ENCODE measurements at regions not wholly inside any gene's neighbourhood (a gene's known extent, or its start where the extent isn't known, plus 50 kb on each side); places are given as distances from the start of the nearest gene placed in this dataset.

- H3K27me3 Mint-ChIP-seq (ENCODE audit: low read depth), result no peaks in the 10 kb centered on the region
- peak overlapping the region; percentile 76 for H3K4me3 Mint-ChIP-seq
- peaks cover 15% of the 10 kb centered on the region for H3K9me3 Mint-ChIP-seq
- H3K27ac Mint-ChIP-seq, result peak overlapping the region; percentile 88
- H3K4me1 Mint-ChIP-seq (ENCODE audit: low read depth), result peaks cover 27% of the 10 kb centered on the region
- H3K36me3 Mint-ChIP-seq (ENCODE audit: low read depth), result peaks cover 15% of the 10 kb centered on the region
Measured at GRCh38 chr13:74027161-74027779, 106.9 kb downstream of the KLF12 start.

- H3K4me1 Mint-ChIP-seq (ENCODE audit: low read depth), result peaks cover 27% of the 10 kb centered on the region
Measured at GRCh38 chr13:74026753-74027152, 107.5 kb downstream of the KLF12 start.

GRCh38 chr13:74025369-74025768 lies 108.8 kb downstream of the KLF12 start:
- peaks cover 27% of the 10 kb centered on the region for H3K4me1 Mint-ChIP-seq (ENCODE audit: low read depth)
- no peak overlapping the region for H3K27ac Mint-ChIP-seq

More at GRCh38 chr13:74026753-74027152, 107.5 kb downstream of the KLF12 start:
- Mint-ChIP-seq H3K27me3 (ENCODE audit: low read depth) (no peaks in the 10 kb centered on the region), H3K4me3 (peak overlapping the region; percentile 76), H3K36me3 (ENCODE audit: low read depth) (peaks cover 18% of the 10 kb centered on the region), H3K27ac (peak overlapping the region; percentile 88), H3K9me3 (peaks cover 19% of the 10 kb centered on the region)

GRCh38 chr13:74024856-74025255 lies 109.3 kb downstream of the KLF12 start:
- peaks cover 28% of the 10 kb centered on the region for H3K4me1 Mint-ChIP-seq (ENCODE audit: low read depth)
- H3K36me3 Mint-ChIP-seq (ENCODE audit: low read depth), result peaks cover 22% of the 10 kb centered on the region
- H3K27me3 Mint-ChIP-seq (ENCODE audit: low read depth), result no peaks in the 10 kb centered on the region
- no peak overlapping the region for H3K27ac Mint-ChIP-seq
- peaks cover 22% of the 10 kb centered on the region for H3K9me3 Mint-ChIP-seq
- H3K4me3 Mint-ChIP-seq, result no peak overlapping the region

More at GRCh38 chr13:74025369-74025768, 108.8 kb downstream of the KLF12 start:
- peaks cover 20% of the 10 kb centered on the region for H3K9me3 Mint-ChIP-seq
- peaks cover 18% of the 10 kb centered on the region for H3K36me3 Mint-ChIP-seq (ENCODE audit: low read depth)
- H3K4me3 Mint-ChIP-seq, result no peak overlapping the region
- H3K27me3 Mint-ChIP-seq (ENCODE audit: low read depth), result no peaks in the 10 kb centered on the region

GRCh38 chr13:74024314-74024713 lies 109.9 kb downstream of the KLF12 start:
- Mint-ChIP-seq H3K9me3 (peaks cover 22% of the 10 kb centered on the region), H3K4me1 (ENCODE audit: low read depth) (peaks cover 28% of the 10 kb centered on the region), H3K27ac (no peak overlapping the region), H3K4me3 (no peak overlapping the region), H3K27me3 (ENCODE audit: low read depth) (no peaks in the 10 kb centered on the region), H3K36me3 (ENCODE audit: low read depth) (peaks cover 22% of the 10 kb centered on the region)

- Mint-ChIP-seq H3K4me3 (no peak overlapping the region), H3K27me3 (ENCODE audit: low read depth) (no peaks in the 10 kb centered on the region), H3K27ac (no peak overlapping the region), H3K36me3 (ENCODE audit: low read depth) (peaks cover 22% of the 10 kb centered on the region), H3K4me1 (ENCODE audit: low read depth) (peaks cover 28% of the 10 kb centered on the region), H3K9me3 (peaks cover 22% of the 10 kb centered on the region)
Measured at GRCh38 chr13:74023484-74023883, 110.7 kb downstream of the KLF12 start.

- H3K27me3 Mint-ChIP-seq (ENCODE audit: low read depth), result no peaks in the 10 kb centered on the region
- peaks cover 22% of the 10 kb centered on the region for H3K9me3 Mint-ChIP-seq
- peaks cover 14% of the 10 kb centered on the region for H3K4me1 Mint-ChIP-seq (ENCODE audit: low read depth)
- H3K27ac Mint-ChIP-seq, result no peak overlapping the region
- peaks cover 22% of the 10 kb centered on the region for H3K36me3 Mint-ChIP-seq (ENCODE audit: low read depth)
- H3K4me3 Mint-ChIP-seq, result no peak overlapping the region
Measured at GRCh38 chr13:74021505-74021904, 112.7 kb downstream of the KLF12 start.

GRCh38 chr13:74018062-74018431 lies 116.2 kb downstream of the KLF12 start:
- Mint-ChIP-seq H3K36me3 (ENCODE audit: low read depth) (peaks cover 15% of the 10 kb centered on the region), H3K27me3 (ENCODE audit: low read depth) (no peaks in the 10 kb centered on the region), H3K9me3 (peaks cover 16% of the 10 kb centered on the region), H3K4me3 (no peak overlapping the region), H3K27ac (no peak overlapping the region), H3K4me1 (ENCODE audit: low read depth) (peaks cover 2% of the 10 kb centered on the region)

GRCh38 chr13:74017301-74018061 lies 116.7 kb downstream of the KLF12 start:
- Mint-ChIP-seq H3K4me3 (no peak overlapping the region), H3K27ac (no peak overlapping the region), H3K9me3 (peaks cover 10% of the 10 kb centered on the region), H3K36me3 (ENCODE audit: low read depth) (peaks cover 9% of the 10 kb centered on the region), H3K4me1 (ENCODE audit: low read depth) (peaks cover 2% of the 10 kb centered on the region), H3K27me3 (ENCODE audit: low read depth) (no peaks in the 10 kb centered on the region)

- peaks cover 1% of the 10 kb centered on the region for H3K36me3 Mint-ChIP-seq (ENCODE audit: low read depth)
- no peak overlapping the region for H3K4me3 Mint-ChIP-seq
- H3K27ac Mint-ChIP-seq, result no peak overlapping the region
- peaks cover 3% of the 10 kb centered on the region for H3K4me1 Mint-ChIP-seq (ENCODE audit: low read depth)
- peaks cover under 1% of the 10 kb centered on the region for H3K9me3 Mint-ChIP-seq
- H3K27me3 Mint-ChIP-seq (ENCODE audit: low read depth), result no peaks in the 10 kb centered on the region
Measured at GRCh38 chr13:74015137-74015536, 119.1 kb downstream of the KLF12 start.

GRCh38 chr13:74009100-74009668 lies 125.0 kb downstream of the KLF12 start:
- Mint-ChIP-seq H3K4me1 (ENCODE audit: low read depth) (peaks cover 11% of the 10 kb centered on the region), H3K27ac (no peak overlapping the region), H3K36me3 (ENCODE audit: low read depth) (peaks cover 1% of the 10 kb centered on the region), H3K9me3 (no peaks in the 10 kb centered on the region), H3K27me3 (ENCODE audit: low read depth) (no peaks in the 10 kb centered on the region), H3K4me3 (no peak overlapping the region)

- H3K9me3 Mint-ChIP-seq, result no peaks in the 10 kb centered on the region
- peaks cover 13% of the 10 kb centered on the region for H3K4me1 Mint-ChIP-seq (ENCODE audit: low read depth)
- H3K27me3 Mint-ChIP-seq (ENCODE audit: low read depth), result no peaks in the 10 kb centered on the region
- H3K4me3 Mint-ChIP-seq, result no peak overlapping the region
- H3K36me3 Mint-ChIP-seq (ENCODE audit: low read depth), result peaks cover 1% of the 10 kb centered on the region
- no peak overlapping the region for H3K27ac Mint-ChIP-seq
Measured at GRCh38 chr13:74006666-74007065, 127.5 kb downstream of the KLF12 start.

- H3K4me3 Mint-ChIP-seq, result no peak overlapping the region
- no peak overlapping the region for H3K27ac Mint-ChIP-seq
- peaks cover 1% of the 10 kb centered on the region for H3K36me3 Mint-ChIP-seq (ENCODE audit: low read depth)
- no peaks in the 10 kb centered on the region for H3K9me3 Mint-ChIP-seq
- no peaks in the 10 kb centered on the region for H3K27me3 Mint-ChIP-seq (ENCODE audit: low read depth)
- peaks cover 15% of the 10 kb centered on the region for H3K4me1 Mint-ChIP-seq (ENCODE audit: low read depth)
Measured at GRCh38 chr13:74005320-74006157, 128.7 kb downstream of the KLF12 start.

GRCh38 chr13:74004109-74004508 lies 130.1 kb downstream of the KLF12 start:
- Mint-ChIP-seq H3K36me3 (ENCODE audit: low read depth) (peaks cover 1% of the 10 kb centered on the region), H3K27me3 (ENCODE audit: low read depth) (no peaks in the 10 kb centered on the region), H3K4me3 (no peak overlapping the region), H3K27ac (no peak overlapping the region), H3K9me3 (no peaks in the 10 kb centered on the region), H3K4me1 (ENCODE audit: low read depth) (peaks cover 14% of the 10 kb centered on the region)

Measured in T-helper 1 cell treated with Interleukin-12 subunit alpha and Interleukin-12 subunit beta and Interleukin-4 antibody, amounts not matched to agents 30 μg/mL and 1 μg/mL, for 36 hours (primary cell).